ENCODE measurements at regions not wholly inside any gene's neighbourhood (a gene's known extent, or its start where the extent isn't known, plus 50 kb on each side); places are given as distances from the start of the nearest gene placed in this dataset.
"Not testable (repeated sequence)": the region's sequence is repeated elsewhere in the genome, so short reads cannot be mapped to it uniquely, and the experiment has no call there.

GRCh38 chr1:168490306-168490705 is 53.5 kb downstream of the XCL2 start:
- no peak for DNase-seq (ENCODE audit: low read depth)

- no peak for DNase-seq (ENCODE audit: low read depth)
Observed at GRCh38 chr1:168488138-168488537, 55.7 kb downstream of the XCL2 start.

- DNase-seq (ENCODE audit: low read depth): not testable (repeated sequence)
Observed at GRCh38 chr1:168486820-168487219, 57.0 kb downstream of the XCL2 start.

- DNase-seq (ENCODE audit: low read depth): no peak
Observed at GRCh38 chr1:168485048-168485447, 58.7 kb downstream of the XCL2 start.

GRCh38 chr1:168484083-168484482 is 59.7 kb downstream of the XCL2 start:
- no peak for DNase-seq (ENCODE audit: low read depth)

GRCh38 chr1:168483539-168483938 is 60.3 kb downstream of the XCL2 start:
- DNase-seq (ENCODE audit: low read depth): no peak

- DNase-seq (ENCODE audit: low read depth): no peak
Observed at GRCh38 chr1:168482106-168482505, 61.7 kb downstream of the XCL2 start.

GRCh38 chr1:168481586-168481985 is 62.2 kb downstream of the XCL2 start:
- DNase-seq (ENCODE audit: low read depth): no peak

GRCh38 chr1:168480997-168481396 is 62.8 kb downstream of the XCL2 start:
- DNase-seq (ENCODE audit: low read depth): no peak

GRCh38 chr1:168477792-168478191 is 66.0 kb downstream of the XCL2 start:
- DNase-seq (ENCODE audit: low read depth): no peak

- DNase-seq (ENCODE audit: low read depth): no peak
Observed at GRCh38 chr1:168476588-168477385, 67.0 kb downstream of the XCL2 start.

- DNase-seq (ENCODE audit: low read depth): no peak
Observed at GRCh38 chr1:168474322-168474721, 69.5 kb downstream of the XCL2 start.

- no peak for DNase-seq (ENCODE audit: low read depth)
Observed at GRCh38 chr1:168473126-168473525, 70.7 kb downstream of the XCL2 start.

- no peak for DNase-seq (ENCODE audit: low read depth)
Observed at GRCh38 chr1:168472223-168472622, 71.6 kb downstream of the XCL2 start.

GRCh38 chr1:168470901-168471431 is 72.8 kb downstream of the XCL2 start:
- DNase-seq (ENCODE audit: low read depth): no peak

GRCh38 chr1:168469690-168470089 is 74.1 kb downstream of the XCL2 start:
- DNase-seq (ENCODE audit: low read depth): peak; percentile 19

GRCh38 chr1:168468822-168469221 is 75.0 kb downstream of the XCL2 start:
- no peak for DNase-seq (ENCODE audit: low read depth)

- DNase-seq (ENCODE audit: low read depth): no peak
Observed at GRCh38 chr1:168468042-168468809, 75.6 kb downstream of the XCL2 start.

GRCh38 chr1:168467452-168467851 is 76.3 kb downstream of the XCL2 start:
- no peak for DNase-seq (ENCODE audit: low read depth)

- no peak for DNase-seq (ENCODE audit: low read depth)
Observed at GRCh38 chr1:168466714-168467131, 77.1 kb downstream of the XCL2 start.

GRCh38 chr1:168466092-168466713 is 77.6 kb downstream of the XCL2 start:
- peak; percentile 12 for DNase-seq (ENCODE audit: low read depth)

GRCh38 chr1:168461108-168461507 is 82.7 kb downstream of the XCL2 start:
- DNase-seq (ENCODE audit: low read depth): not testable (repeated sequence)

GRCh38 chr1:168457296-168457695 is 86.5 kb downstream of the XCL2 start:
- DNase-seq (ENCODE audit: low read depth): not testable (repeated sequence)

Measured in stimulated activated CD8-positive, alpha-beta memory T cell treated with anti-CD3 and anti-CD28 coated beads, Interleukin-7, amount 100 ng/mL, for 24 hours (primary cell).